ENCODE measurements at regions not wholly inside any gene's neighbourhood (a gene's known extent, or its start where the extent isn't known, plus 50 kb on each side); places are given as distances from the start of the nearest gene placed in this dataset.
"Not testable (repeated sequence)": the region's sequence is repeated elsewhere in the genome, so short reads cannot be mapped to it uniquely, and the experiment has no call there.

DNA sequence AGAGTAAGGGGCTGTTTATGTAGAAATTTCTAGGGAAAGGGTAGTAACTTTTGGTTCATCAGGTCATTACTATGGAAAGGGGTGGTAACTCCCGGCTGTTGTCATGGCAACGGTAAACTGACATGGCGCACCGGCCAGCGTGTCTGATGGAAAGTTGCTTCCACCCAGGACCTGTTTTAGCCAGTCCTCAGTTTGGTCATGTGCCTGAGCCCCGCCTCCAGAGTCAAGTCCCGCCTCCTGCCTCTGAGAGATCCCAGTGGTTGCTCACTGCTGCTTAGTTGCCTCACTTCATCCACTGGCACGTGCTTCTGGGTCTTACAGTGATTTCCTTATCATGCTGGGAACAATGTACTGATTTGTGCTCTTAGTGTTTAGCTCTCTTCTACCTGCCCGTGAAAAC lies 455.2 kb upstream of the ZNF507 start:
- TF ChIP-seq, protein P1, sequence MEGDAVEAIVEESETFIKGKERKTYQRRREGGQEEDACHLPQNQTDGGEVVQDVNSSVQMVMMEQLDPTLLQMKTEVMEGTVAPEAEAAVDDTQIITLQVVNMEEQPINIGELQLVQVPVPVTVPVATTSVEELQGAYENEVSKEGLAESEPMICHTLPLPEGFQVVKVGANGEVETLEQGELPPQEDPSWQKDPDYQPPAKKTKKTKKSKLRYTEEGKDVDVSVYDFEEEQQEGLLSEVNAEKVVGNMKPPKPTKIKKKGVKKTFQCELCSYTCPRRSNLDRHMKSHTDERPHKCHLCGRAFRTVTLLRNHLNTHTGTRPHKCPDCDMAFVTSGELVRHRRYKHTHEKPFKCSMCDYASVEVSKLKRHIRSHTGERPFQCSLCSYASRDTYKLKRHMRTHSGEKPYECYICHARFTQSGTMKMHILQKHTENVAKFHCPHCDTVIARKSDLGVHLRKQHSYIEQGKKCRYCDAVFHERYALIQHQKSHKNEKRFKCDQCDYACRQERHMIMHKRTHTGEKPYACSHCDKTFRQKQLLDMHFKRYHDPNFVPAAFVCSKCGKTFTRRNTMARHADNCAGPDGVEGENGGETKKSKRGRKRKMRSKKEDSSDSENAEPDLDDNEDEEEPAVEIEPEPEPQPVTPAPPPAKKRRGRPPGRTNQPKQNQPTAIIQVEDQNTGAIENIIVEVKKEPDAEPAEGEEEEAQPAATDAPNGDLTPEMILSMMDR (IDR thresholded peaks at IDR 0.05; ENCODE audit: insufficient read depth, low read depth, low read length) = no peak
- Histone ChIP-seq H3K36me3 (ENCODE audit: control insufficient read depth, insufficient read depth, low read length) (no peaks in the 10 kb centered on the region), H3K4me3 (ENCODE audit: low read depth, low read length) (no peak overlapping the region), H3K27me3 (ENCODE audit: control insufficient read depth, insufficient read depth, low read length) (no peaks in the 10 kb centered on the region)
- CTCF ChIA-PET = no interaction called here
- no peak for DNase-seq (ENCODE audit: low read depth)
- POLR2A ChIA-PET = no interaction called here

DNA sequence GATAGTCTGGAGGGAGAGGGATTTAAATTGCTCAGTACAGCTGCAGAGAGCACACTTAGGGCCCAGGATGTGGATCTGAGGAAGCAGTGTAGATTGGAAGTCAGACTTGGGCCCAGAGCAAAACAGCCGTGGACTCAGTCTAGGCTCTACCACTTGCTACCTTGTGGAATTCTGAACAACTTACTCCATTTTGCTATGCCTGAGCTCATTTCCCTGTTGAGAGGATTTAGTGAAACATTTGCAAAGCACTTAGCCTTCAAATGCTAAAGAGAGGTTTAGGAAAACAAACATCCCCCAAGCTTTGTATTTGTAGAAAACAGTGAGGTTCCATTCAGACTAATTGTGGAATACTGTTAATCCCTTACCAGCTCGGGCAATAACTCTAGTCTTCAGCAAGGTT lies 453.4 kb upstream of the ZNF507 start:
- ChIA-PET POLR2A (no interaction called here), CTCF (no interaction called here)
- Histone ChIP-seq H3K4me3 (ENCODE audit: low read depth, low read length) (no peak overlapping the region), H3K36me3 (ENCODE audit: control insufficient read depth, insufficient read depth, low read length) (no peaks in the 10 kb centered on the region), H3K27me3 (ENCODE audit: control insufficient read depth, insufficient read depth, low read length) (no peaks in the 10 kb centered on the region)
- no peak for DNase-seq (ENCODE audit: low read depth)
- TF ChIP-seq, protein P1 (IDR thresholded peaks at IDR 0.05; ENCODE audit: insufficient read depth, low read depth, low read length) = no peak

DNA sequence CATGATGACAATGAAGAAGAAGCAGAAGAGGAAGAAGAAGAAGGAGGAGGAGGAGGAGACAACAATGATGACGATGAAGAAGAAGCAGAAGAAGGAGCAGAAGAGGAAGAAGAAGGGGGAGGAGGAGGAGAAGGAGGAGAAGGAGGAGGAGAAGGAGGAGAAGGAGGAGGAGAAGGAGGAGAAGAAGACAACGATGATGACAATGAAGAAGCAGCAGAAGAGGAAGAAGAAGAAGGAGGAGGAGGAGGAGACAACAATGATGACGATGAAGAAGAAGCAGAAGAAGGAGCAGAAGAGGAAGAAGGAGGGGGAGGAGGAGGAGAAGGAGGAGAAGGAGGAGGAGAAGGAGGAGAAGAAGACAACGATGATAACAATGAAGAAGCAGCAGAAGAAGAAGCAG lies 451.9 kb upstream of the ZNF507 start:
- H3K36me3 ChIP-seq (ENCODE audit: control insufficient read depth, insufficient read depth, low read length); H3K27me3 ChIP-seq (ENCODE audit: control insufficient read depth, insufficient read depth, low read length); H3K4me3 ChIP-seq (ENCODE audit: low read depth, low read length); CTCF ChIA-PET; DNase-seq (ENCODE audit: low read depth); POLR2A ChIA-PET: not testable (repeated sequence)

DNA sequence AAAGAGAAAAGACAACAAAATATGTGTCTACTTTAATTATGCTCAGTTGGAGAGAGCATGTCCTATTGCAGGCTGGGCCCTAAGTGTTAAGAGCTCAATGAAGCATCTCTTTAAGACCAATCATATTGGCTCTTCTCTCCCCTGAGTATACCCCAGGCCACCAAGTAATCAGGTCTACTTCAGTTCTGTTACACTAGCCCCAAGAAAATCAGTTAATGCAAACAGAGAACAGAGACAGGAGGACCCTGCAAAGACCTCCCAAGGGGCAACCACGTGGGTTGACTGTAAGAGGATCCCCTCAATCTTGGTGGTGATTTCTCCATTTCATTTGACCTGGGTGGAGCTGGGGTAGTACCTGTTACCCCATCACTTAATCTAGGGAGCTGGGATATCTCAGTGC lies 451.0 kb upstream of the ZNF507 start:
- CTCF ChIA-PET = no interaction called here
- POLR2A ChIA-PET = no interaction called here

DNA sequence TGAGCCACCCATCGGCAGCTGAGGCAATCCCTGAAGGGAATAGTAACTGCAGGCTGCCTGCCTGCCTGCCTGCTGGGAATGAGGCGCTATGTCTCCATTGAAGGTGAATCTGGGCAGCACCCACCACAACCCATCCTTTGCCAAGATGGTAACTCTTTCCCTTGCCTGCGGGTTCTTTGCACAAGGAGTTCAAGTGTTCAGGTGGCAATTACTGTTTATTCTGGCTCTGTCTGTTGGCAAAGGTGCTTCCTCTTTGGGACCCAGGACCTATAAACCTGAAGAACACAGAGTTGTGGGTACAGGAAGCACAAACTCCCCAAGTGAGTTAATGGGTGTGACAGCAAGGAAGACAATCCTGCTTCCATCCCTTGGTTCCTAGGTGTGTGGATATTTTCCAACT lies 448.1 kb upstream of the ZNF507 start:
- H3K4me3 ChIP-seq (ENCODE audit: low read depth, low read length) = no peak overlapping the region
- ChIA-PET CTCF (no interaction called here), POLR2A (no interaction called here)
- H3K36me3 ChIP-seq (ENCODE audit: control insufficient read depth, insufficient read depth, low read length) = no peaks in the 10 kb centered on the region
- H3K27me3 ChIP-seq (ENCODE audit: control insufficient read depth, insufficient read depth, low read length) = no peaks in the 10 kb centered on the region
- DNase-seq (ENCODE audit: low read depth) = no peak
- TF ChIP-seq, protein P1 (IDR thresholded peaks at IDR 0.05; ENCODE audit: insufficient read depth, low read depth, low read length) = no peak

More for the DNA sequence above, 451.0 kb upstream of the ZNF507 start:
- Histone ChIP-seq H3K4me3 (ENCODE audit: low read depth, low read length) (no peak overlapping the region), H3K27me3 (ENCODE audit: control insufficient read depth, insufficient read depth, low read length) (no peaks in the 10 kb centered on the region), H3K36me3 (ENCODE audit: control insufficient read depth, insufficient read depth, low read length) (no peaks in the 10 kb centered on the region)
- DNase-seq (ENCODE audit: low read depth) = no peak
- TF ChIP-seq, protein P1 (IDR thresholded peaks at IDR 0.05; ENCODE audit: insufficient read depth, low read depth, low read length) = no peak

DNA sequence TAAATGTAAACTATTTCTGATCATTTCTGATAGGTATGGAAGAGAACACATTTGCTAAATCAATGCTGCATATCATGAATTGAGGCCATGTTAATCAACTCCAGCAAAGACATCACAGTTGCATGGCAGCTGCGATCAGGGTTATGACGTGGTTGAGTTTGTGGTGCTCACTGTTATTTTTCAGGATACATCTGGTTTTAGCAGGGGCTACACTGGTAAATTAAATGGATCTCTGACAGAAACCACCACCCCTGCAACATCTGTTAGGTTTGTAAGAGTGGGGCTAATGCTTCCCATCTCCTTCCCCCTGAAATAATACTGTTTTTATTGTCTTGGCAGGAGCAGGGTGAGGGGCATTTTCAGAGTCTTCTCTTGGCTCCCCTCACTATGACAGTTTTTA lies 444.4 kb upstream of the ZNF507 start:
- POLR2A ChIA-PET = no interaction called here
- TF ChIP-seq, protein P1 (IDR thresholded peaks at IDR 0.05; ENCODE audit: insufficient read depth, low read depth, low read length) = no peak
- no peak overlapping the region for H3K4me3 ChIP-seq (ENCODE audit: low read depth, low read length)
- H3K27me3 ChIP-seq (ENCODE audit: control insufficient read depth, insufficient read depth, low read length) = no peaks in the 10 kb centered on the region
- CTCF ChIA-PET = no interaction called here
- DNase-seq (ENCODE audit: low read depth) = no peak
- no peaks in the 10 kb centered on the region for H3K36me3 ChIP-seq (ENCODE audit: control insufficient read depth, insufficient read depth, low read length)

All from BJ (cell line).